Keratinocyte (primary cell): ENCODE measurements at regions not wholly inside any gene's neighbourhood (a gene's known extent, or its start where the extent isn't known, plus 50 kb on each side); places are given as distances from the start of the nearest gene placed in this dataset.

ENCODE experiments used
- DNase-seq: peaks from one replicate; pipeline ENCODE4 v3.0.0-alpha.2; 2011; ENCODE audit warnings: low read depth, missing footprints, low spot score
- FAIRE-seq: peaks from 2 replicates; lab custom pipeline; 2011; peaks lifted over from hg19 to GRCh38; lab: Jason Lieb, UNC
- H2AFZ ChIP-seq: 2 replicates; pipeline ENCODE4 v1.6.0; 2012; ENCODE audit warnings: low read length, control low read depth, inconsistent platforms; ENCODE audit not compliant: control insufficient read depth
- H3K27ac ChIP-seq: 2 replicates; pipeline ENCODE4 v1.5.1; 2011; ENCODE audit warnings: low read length; ENCODE audit not compliant: control insufficient read depth, insufficient read depth
- H3K27me3 ChIP-seq: 3 replicates; pipeline ENCODE4 v1.6.0; 2011; ENCODE audit warnings: low read length; ENCODE audit not compliant: control insufficient read depth, insufficient read depth; ENCODE audit errors: extremely low read depth
- H3K36me3 ChIP-seq, 2 experiments: 2 replicates in 1 of 2; 3 replicates in 1 of 2; pipeline ENCODE4 v1.5.1; 2011; ENCODE audit warnings: low read length in 2 of 2, mild to moderate bottlenecking in 1 of 2; ENCODE audit not compliant: control insufficient read depth in 2 of 2, insufficient read depth in 2 of 2; ENCODE audit errors: extremely low read depth in 1 of 2
- H3K4me1 ChIP-seq: 3 replicates; pipeline ENCODE4 v1.5.1; 2011; ENCODE audit warnings: low read length; ENCODE audit not compliant: control insufficient read depth, insufficient read depth; ENCODE audit errors: extremely low read depth
- H3K4me2 ChIP-seq: 3 replicates; pipeline ENCODE4 v1.6.0; 2011; ENCODE audit warnings: low read depth, low read length; ENCODE audit not compliant: control insufficient read depth, insufficient read depth; ENCODE audit errors: extremely low read depth
- H3K4me3 ChIP-seq, 3 experiments: fragments of 200-600 bp in 1 of 3; sonication (generic) in 1 of 3; 2 replicates in 2 of 3; 3 replicates in 1 of 3; pipeline ENCODE4 v1.5.1; 2011 to 2016; ENCODE audit warnings: low read length in 3 of 3, mild to moderate bottlenecking in 3 of 3, control low read depth in 2 of 3, inconsistent platforms in 1 of 3, low read depth in 1 of 3, mixed read lengths in 1 of 3, mixed run types in 1 of 3, moderate library complexity in 1 of 3; ENCODE audit not compliant: control insufficient read depth in 2 of 3, insufficient read depth in 2 of 3; ENCODE audit errors: extremely low read depth in 1 of 3
- H3K79me2 ChIP-seq: 2 replicates; pipeline ENCODE4 v1.6.0; 2012; ENCODE audit warnings: low read length; ENCODE audit not compliant: control insufficient read depth, insufficient read depth
- H3K9ac ChIP-seq: 3 replicates; pipeline ENCODE4 v1.6.0; 2011; ENCODE audit warnings: low read length; ENCODE audit not compliant: control insufficient read depth, insufficient read depth; ENCODE audit errors: extremely low read depth
- H3K9me1 ChIP-seq: 3 replicates; pipeline ENCODE4 v1.6.0; 2011; ENCODE audit warnings: low read length; ENCODE audit not compliant: control insufficient read depth, insufficient read depth; ENCODE audit errors: extremely low read depth
- H3K9me3 ChIP-seq: 2 replicates; pipeline ENCODE4 v1.5.1; 2012; ENCODE audit warnings: low read depth, low read length; ENCODE audit not compliant: control insufficient read depth
- H4K20me1 ChIP-seq: 3 replicates; pipeline ENCODE4 v1.6.0; 2011; ENCODE audit warnings: low read length; ENCODE audit not compliant: control insufficient read depth, insufficient read depth; ENCODE audit errors: extremely low read depth
- EZH2 ChIP-seq: IDR thresholded peaks from one replicate; pipeline ENCODE4 v1.6.1; 2012; ENCODE audit warnings: inconsistent platforms, mild to moderate bottlenecking, low read length, moderate library complexity
- dilution Hi-C: fragments of 300-500 bp; cut with MboI; formaldehyde crosslinking; loops from one replicate; pipeline ENCODE4 v1.7.0; 2020; ENCODE audit warnings: low sequenced_read_pairs; ENCODE audit not compliant: extremely low pct_ligation_motif_present
- TF ChIP-seq, protein P1 (sequence below), 3 experiments: IDR thresholded peaks in 1 of 3; conservative IDR thresholded peaks in 1 of 3; optimal IDR thresholded peaks in 1 of 3; 2 replicates in 2 of 3; 3 replicates in 1 of 3; pipeline versions ENCODE3 to v1.5.1; 2011; ENCODE audit warnings: low read length in 3 of 3, mild to moderate bottlenecking in 3 of 3, moderate library complexity in 2 of 3, control low read depth in 1 of 3, inconsistent platforms in 1 of 3; ENCODE audit not compliant: insufficient read depth in 2 of 3; ENCODE audit errors: extremely low read depth in 1 of 3

DNA sequence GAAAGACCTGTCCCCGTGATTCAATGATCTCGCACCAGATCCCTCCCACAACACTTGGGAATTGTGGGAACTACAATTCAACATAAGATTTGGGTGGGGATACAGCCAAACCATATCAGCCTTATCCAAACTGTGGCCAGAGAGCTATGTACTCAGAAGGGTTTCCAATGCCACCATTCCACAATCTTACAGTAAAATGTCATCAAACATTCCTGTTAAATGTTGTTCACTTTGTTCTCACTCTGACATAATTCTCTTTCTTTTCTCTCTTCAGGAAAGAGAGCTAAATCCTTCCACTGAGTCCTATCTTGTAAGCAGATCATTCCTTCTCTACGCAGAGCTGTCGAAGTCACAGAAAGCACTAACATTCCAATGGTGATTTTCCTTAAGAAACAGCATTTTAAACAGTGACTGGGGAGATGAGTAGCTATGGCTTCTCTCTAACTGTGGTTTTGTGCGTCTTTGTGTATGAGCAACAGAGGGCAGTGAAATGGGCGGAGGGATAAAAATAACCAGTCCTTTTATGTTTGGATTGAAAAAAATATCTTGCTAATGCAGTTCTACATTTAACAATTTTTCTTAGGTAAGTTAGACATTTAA, 684.7 kb downstream of the EPHA4 start:
- peaks cover 4% of the 10 kb centered on the region for H3K4me1 ChIP-seq
- H3K27me3 ChIP-seq: no peaks in the 10 kb centered on the region
- H3K27ac ChIP-seq: no peak overlapping the region
- no peaks in the 10 kb centered on the region for H3K9me1 ChIP-seq
- H2AFZ ChIP-seq: no peak overlapping the region
- dilution Hi-C loops: no loop called here
- no peak overlapping the region for H3K4me2 ChIP-seq
- no peak overlapping the region for H3K9ac ChIP-seq
- H4K20me1 ChIP-seq: no peaks in the 10 kb centered on the region
- no peak for FAIRE-seq
- no peaks in the 10 kb centered on the region for H3K36me3 ChIP-seq
- no peaks in the 10 kb centered on the region for H3K9me3 ChIP-seq
- no peak for DNase-seq
- TF ChIP-seq EZH2: no peak
- TF ChIP-seq, protein P1, sequence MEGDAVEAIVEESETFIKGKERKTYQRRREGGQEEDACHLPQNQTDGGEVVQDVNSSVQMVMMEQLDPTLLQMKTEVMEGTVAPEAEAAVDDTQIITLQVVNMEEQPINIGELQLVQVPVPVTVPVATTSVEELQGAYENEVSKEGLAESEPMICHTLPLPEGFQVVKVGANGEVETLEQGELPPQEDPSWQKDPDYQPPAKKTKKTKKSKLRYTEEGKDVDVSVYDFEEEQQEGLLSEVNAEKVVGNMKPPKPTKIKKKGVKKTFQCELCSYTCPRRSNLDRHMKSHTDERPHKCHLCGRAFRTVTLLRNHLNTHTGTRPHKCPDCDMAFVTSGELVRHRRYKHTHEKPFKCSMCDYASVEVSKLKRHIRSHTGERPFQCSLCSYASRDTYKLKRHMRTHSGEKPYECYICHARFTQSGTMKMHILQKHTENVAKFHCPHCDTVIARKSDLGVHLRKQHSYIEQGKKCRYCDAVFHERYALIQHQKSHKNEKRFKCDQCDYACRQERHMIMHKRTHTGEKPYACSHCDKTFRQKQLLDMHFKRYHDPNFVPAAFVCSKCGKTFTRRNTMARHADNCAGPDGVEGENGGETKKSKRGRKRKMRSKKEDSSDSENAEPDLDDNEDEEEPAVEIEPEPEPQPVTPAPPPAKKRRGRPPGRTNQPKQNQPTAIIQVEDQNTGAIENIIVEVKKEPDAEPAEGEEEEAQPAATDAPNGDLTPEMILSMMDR (optimal IDR thresholded peaks at IDR 0.05 in 1 of 3, IDR thresholded peaks at IDR 0.05 in 1 of 3, conservative IDR thresholded peaks at IDR 0.05 in 1 of 3; ENCODE audit: extremely low read depth in 1 of 3, insufficient read depth in 2 of 3, low read length in 3 of 3): no peak
- no peak overlapping the region for H3K4me3 ChIP-seq
- H3K79me2 ChIP-seq: no peaks in the 10 kb centered on the region

DNA sequence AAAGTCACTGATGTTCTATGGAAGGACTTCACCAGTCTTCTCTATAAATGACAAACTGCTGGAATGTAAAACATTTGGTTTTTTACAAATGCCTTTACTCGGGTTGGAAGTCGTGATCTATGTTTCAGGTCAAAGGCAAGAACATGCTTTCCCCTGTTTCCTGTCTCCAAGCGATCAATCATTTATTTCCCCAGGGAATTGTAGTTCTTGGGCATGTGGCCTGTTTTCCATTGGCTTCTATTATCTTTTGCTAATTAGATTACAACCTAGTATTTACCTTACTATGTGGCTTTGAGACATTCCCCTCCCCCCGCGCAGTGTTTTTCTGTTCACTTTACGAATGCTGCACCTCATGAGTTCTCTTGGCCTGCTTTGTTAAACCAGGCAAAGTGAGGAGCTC, 684.2 kb downstream of the EPHA4 start:
- H3K4me1 ChIP-seq: peaks cover 4% of the 10 kb centered on the region
- H3K4me3 ChIP-seq: no peak overlapping the region
- no peaks in the 10 kb centered on the region for H3K27me3 ChIP-seq
- H3K9me1 ChIP-seq: no peaks in the 10 kb centered on the region
- TF ChIP-seq, protein P1 (optimal IDR thresholded peaks at IDR 0.05 in 1 of 3, IDR thresholded peaks at IDR 0.05 in 1 of 3, conservative IDR thresholded peaks at IDR 0.05 in 1 of 3; ENCODE audit: extremely low read depth in 1 of 3, insufficient read depth in 2 of 3, low read length in 3 of 3): no peak
- TF ChIP-seq EZH2: no peak
- no peak overlapping the region for H2AFZ ChIP-seq
- DNase-seq (no peak), FAIRE-seq (no peak)
- no peak overlapping the region for H3K4me2 ChIP-seq
- no peaks in the 10 kb centered on the region for H3K79me2 ChIP-seq
- dilution Hi-C loops: no loop called here
- H3K36me3 ChIP-seq: no peaks in the 10 kb centered on the region
- H3K9me3 ChIP-seq: no peaks in the 10 kb centered on the region
- H4K20me1 ChIP-seq: no peaks in the 10 kb centered on the region
- no peak overlapping the region for H3K9ac ChIP-seq
- no peak overlapping the region for H3K27ac ChIP-seq
